Naive B cell (primary cell): ENCODE measurements at regions not wholly inside any gene's neighbourhood (a gene's known extent, or its start where the extent isn't known, plus 50 kb on each side); places are given as distances from the start of the nearest gene placed in this dataset.
A peak's percentile ranks its signal among the peaks of the same experiment; 100 is the strongest.
"Not testable (repeated sequence)": the region's sequence is repeated elsewhere in the genome, so short reads cannot be mapped to it uniquely, and the experiment has no call there.

Experiments
- ATAC-seq, 2 donors: fragments of 150-1000 bp; cut with Tn5 transposase; 2 replicates each; pipeline ENCODE4 v1.10.0; 2021; ENCODE audit warnings: low read depth in 2 of 2, mild to moderate bottlenecking in 2 of 2, moderate library complexity in 2 of 2
- DNase-seq: peaks from one replicate; pipeline ENCODE4 v3.0.0; 2022
- H3K27ac Mint-ChIP-seq, 6 donors: one replicate each; pipeline ENCODE4 v1.8.0; 2020 to 2022; ENCODE audit warnings: mild to moderate bottlenecking in 6 of 6, mixed read lengths in 6 of 6, moderate library complexity in 5 of 6, inconsistent platforms in 2 of 6
- H3K27me3 Mint-ChIP-seq, 3 donors: one replicate each; pipeline ENCODE4 v1.8.0; 2021 to 2022; ENCODE audit warnings: mixed read lengths in 3 of 3, mild to moderate bottlenecking in 1 of 3
- H3K36me3 Mint-ChIP-seq, 2 donors: one replicate each; pipeline ENCODE4 v1.8.0; 2020 to 2022; ENCODE audit warnings: mixed read lengths in 2 of 2, inconsistent platforms in 1 of 2, mild to moderate bottlenecking in 1 of 2
- H3K4me1 Mint-ChIP-seq, 3 donors: one replicate each; pipeline ENCODE4 v1.8.0; 2020 to 2022; ENCODE audit warnings: mixed read lengths in 3 of 3, inconsistent platforms in 1 of 3, mild to moderate bottlenecking in 1 of 3, moderate library complexity in 1 of 3
- H3K4me3 Mint-ChIP-seq, 8 donors: one replicate each; pipeline ENCODE4 v1.8.0; 2020 to 2022; ENCODE audit warnings: mild to moderate bottlenecking in 8 of 8, mixed read lengths in 8 of 8, moderate library complexity in 8 of 8, inconsistent platforms in 2 of 8
- H3K9me3 Mint-ChIP-seq, 7 donors: one replicate each; pipeline ENCODE4 v1.8.0; 2020 to 2022; ENCODE audit warnings: mixed read lengths in 7 of 7, mild to moderate bottlenecking in 5 of 7, inconsistent platforms in 2 of 7, moderate library complexity in 1 of 7

- not testable (repeated sequence) for DNase-seq, ATAC-seq, H3K9me3 Mint-ChIP-seq, H3K36me3 Mint-ChIP-seq, H3K27ac Mint-ChIP-seq, H3K4me1 Mint-ChIP-seq, H3K4me3 Mint-ChIP-seq
- H3K27me3 Mint-ChIP-seq, result peaks cover 0 to 16% (median 15%) of the 10 kb centered on the region in 3 donors
Measured at GRCh38 chr3:195999176-195999575, 82.7 kb downstream of the TFRC start.

GRCh38 chr3:195996314-195996713 is 85.6 kb downstream of the TFRC start:
- not testable (repeated sequence) for ATAC-seq, H3K9me3 Mint-ChIP-seq, H3K36me3 Mint-ChIP-seq, H3K27ac Mint-ChIP-seq, H3K4me3 Mint-ChIP-seq, DNase-seq, H3K4me1 Mint-ChIP-seq
- H3K27me3 Mint-ChIP-seq, result peaks cover 0 to 16% (median 15%) of the 10 kb centered on the region in 3 donors

GRCh38 chr3:195994343-195994742 is 86.0 kb upstream of the TNK2 start:
- ATAC-seq, result not testable (repeated sequence)
- peak overlapping the region in 1 of 6 donors; percentile 12 for H3K27ac Mint-ChIP-seq
- H3K4me3 Mint-ChIP-seq, result peak overlapping the region in 3 of 8 donors; percentile 34 to 82 (median 77)

GRCh38 chr3:195993671-195994070 is 85.3 kb upstream of the TNK2 start:
- not testable (repeated sequence) for H3K36me3 Mint-ChIP-seq, DNase-seq, H3K27me3 Mint-ChIP-seq, H3K4me3 Mint-ChIP-seq, H3K4me1 Mint-ChIP-seq, ATAC-seq, H3K27ac Mint-ChIP-seq, H3K9me3 Mint-ChIP-seq

More at GRCh38 chr3:195994343-195994742, 86.0 kb upstream of the TNK2 start:
- peak; percentile 41 for DNase-seq
- H3K27me3 Mint-ChIP-seq, H3K9me3 Mint-ChIP-seq, H3K4me1 Mint-ChIP-seq, H3K36me3 Mint-ChIP-seq: not testable (repeated sequence)

GRCh38 chr3:195992956-195993595 is 84.7 kb upstream of the TNK2 start:
- not testable (repeated sequence) for H3K27ac Mint-ChIP-seq

GRCh38 chr3:195991986-195992385 is 83.6 kb upstream of the TNK2 start:
- not testable (repeated sequence) for ATAC-seq, H3K27me3 Mint-ChIP-seq, H3K36me3 Mint-ChIP-seq, H3K4me1 Mint-ChIP-seq, DNase-seq, H3K9me3 Mint-ChIP-seq, H3K27ac Mint-ChIP-seq
- H3K4me3 Mint-ChIP-seq, result peak overlapping the region in 4 of 8 donors; percentile 16 to 67 (median 49)

More at GRCh38 chr3:195992956-195993595, 84.7 kb upstream of the TNK2 start:
- not testable (repeated sequence) for H3K36me3 Mint-ChIP-seq, H3K27me3 Mint-ChIP-seq, H3K4me1 Mint-ChIP-seq, H3K9me3 Mint-ChIP-seq, ATAC-seq, DNase-seq
- peak overlapping the region in 2 of 8 donors; percentile 17 to 49 for H3K4me3 Mint-ChIP-seq

- peak overlapping the region; percentile 59 to 94 (median 86) for H3K4me3 Mint-ChIP-seq
- not testable (repeated sequence) for H3K4me1 Mint-ChIP-seq, H3K27me3 Mint-ChIP-seq, ATAC-seq, H3K36me3 Mint-ChIP-seq, DNase-seq, H3K9me3 Mint-ChIP-seq
- H3K27ac Mint-ChIP-seq, result peak overlapping the region in 5 of 6 donors; percentile 18 to 89 (median 77)
Measured at GRCh38 chr3:195991243-195991642, 82.9 kb upstream of the TNK2 start.

- DNase-seq, result not testable (repeated sequence)
Measured at GRCh38 chr3:195990841-195991174, 82.5 kb upstream of the TNK2 start.

GRCh38 chr3:195989921-195990840 is 81.8 kb upstream of the TNK2 start:
- H3K4me1 Mint-ChIP-seq, H3K36me3 Mint-ChIP-seq, H3K27me3 Mint-ChIP-seq, H3K9me3 Mint-ChIP-seq: not testable (repeated sequence)
- DNase-seq (peak; percentile 98), ATAC-seq (peak; percentile 84 to 90)
- H3K27ac Mint-ChIP-seq, result peak overlapping the region; percentile 18 to 96 (median 80)
- peak overlapping the region; percentile 73 to 94 (median 88) for H3K4me3 Mint-ChIP-seq

More at GRCh38 chr3:195990841-195991174, 82.5 kb upstream of the TNK2 start:
- not testable (repeated sequence) for H3K4me1 Mint-ChIP-seq, H3K9me3 Mint-ChIP-seq, ATAC-seq, H3K27me3 Mint-ChIP-seq, H3K36me3 Mint-ChIP-seq
- Mint-ChIP-seq H3K27ac (peak overlapping the region; percentile 18 to 96 (median 80)), H3K4me3 (peak overlapping the region; percentile 73 to 94 (median 88))

- Mint-ChIP-seq H3K27ac (peak overlapping the region in 1 of 6 donors; percentile 77), H3K4me3 (peak overlapping the region in 3 of 8 donors; percentile 43 to 74 (median 49))
- H3K36me3 Mint-ChIP-seq, H3K4me1 Mint-ChIP-seq, H3K27me3 Mint-ChIP-seq, H3K9me3 Mint-ChIP-seq: not testable (repeated sequence)
- ATAC-seq (peak; percentile 24 to 29), DNase-seq (peak; percentile 22)
Measured at GRCh38 chr3:195989197-195989920, 81.0 kb upstream of the TNK2 start.

GRCh38 chr3:195988764-195989163 is 80.4 kb upstream of the TNK2 start:
- H3K36me3 Mint-ChIP-seq, result not testable (repeated sequence)

GRCh38 chr3:195987001-195987400 is 78.7 kb upstream of the TNK2 start:
- not testable (repeated sequence) for H3K27me3 Mint-ChIP-seq, DNase-seq, ATAC-seq, H3K27ac Mint-ChIP-seq, H3K9me3 Mint-ChIP-seq, H3K4me3 Mint-ChIP-seq, H3K36me3 Mint-ChIP-seq, H3K4me1 Mint-ChIP-seq

More at GRCh38 chr3:195988764-195989163, 80.4 kb upstream of the TNK2 start:
- H3K4me1 Mint-ChIP-seq, H3K9me3 Mint-ChIP-seq, H3K27me3 Mint-ChIP-seq, ATAC-seq, H3K27ac Mint-ChIP-seq, DNase-seq: not testable (repeated sequence)
- H3K4me3 Mint-ChIP-seq, result peak overlapping the region in 4 of 8 donors; percentile 43 to 74 (median 54)

- not testable (repeated sequence) for H3K27me3 Mint-ChIP-seq, DNase-seq, H3K4me3 Mint-ChIP-seq, ATAC-seq, H3K4me1 Mint-ChIP-seq, H3K9me3 Mint-ChIP-seq, H3K27ac Mint-ChIP-seq, H3K36me3 Mint-ChIP-seq
Measured at GRCh38 chr3:195986576-195986975, 78.2 kb upstream of the TNK2 start.
